KMS-11 (cell line): ENCODE measurements at regions not wholly inside any gene's neighbourhood (a gene's known extent, or its start where the extent isn't known, plus 50 kb on each side); places are given as distances from the start of the nearest gene placed in this dataset.
A peak's percentile ranks its signal among the peaks of the same experiment; 100 is the strongest.

ENCODE experiments used
- H2AFZ ChIP-seq: fragments of 200-600 bp; sonication (generic); 2 replicates; pipeline ENCODE4 v1.6.1; 2016; ENCODE audit warnings: antibody characterized with exemption, mixed run types, low read depth
- H3K27ac ChIP-seq: fragments of 200-600 bp; sonication (generic); 2 replicates; pipeline ENCODE4 v1.6.1; 2016; ENCODE audit warnings: mild to moderate bottlenecking, mixed run types
- H3K27me3 ChIP-seq: fragments of 200-600 bp; sonication (generic); 2 replicates; pipeline ENCODE4 v1.6.1; 2017; ENCODE audit warnings: mild to moderate bottlenecking, low read depth, mixed run types, moderate library complexity; ENCODE audit not compliant: insufficient read depth
- H3K36me3 ChIP-seq: fragments of 200-600 bp; sonication (generic); 2 replicates; pipeline ENCODE4 v1.6.1; 2017; ENCODE audit warnings: mild to moderate bottlenecking, mixed run types; ENCODE audit not compliant: insufficient read depth
- H3K4me1 ChIP-seq: fragments of 200-600 bp; sonication (generic); 2 replicates; pipeline ENCODE4 v1.6.1; 2016; ENCODE audit warnings: mild to moderate bottlenecking, low read depth, mixed run types; ENCODE audit not compliant: poor library complexity, severe bottlenecking
- H3K4me2 ChIP-seq: fragments of 200-600 bp; sonication (generic); 2 replicates; pipeline ENCODE4 v1.7.0; 2016; ENCODE audit warnings: mild to moderate bottlenecking, mixed run types
- H3K4me3 ChIP-seq: fragments of 200-600 bp; sonication (generic); IDR thresholded peaks from 2 replicates; pipeline ENCODE4 v1.6.1; 2017; ENCODE audit warnings: low read depth, low read length, mixed read lengths; ENCODE audit not compliant: insufficient read depth
- H3K79me2 ChIP-seq: fragments of 200-600 bp; sonication (generic); 2 replicates; pipeline ENCODE4 v1.6.1; 2016; ENCODE audit warnings: low read depth, mixed run types; ENCODE audit not compliant: insufficient read depth
- H3K9ac ChIP-seq: fragments of 200-600 bp; sonication (generic); 2 replicates; pipeline ENCODE4 v1.6.1; 2016; ENCODE audit warnings: mild to moderate bottlenecking, mixed run types
- H4K20me1 ChIP-seq: fragments of 200-600 bp; sonication (generic); 2 replicates; pipeline ENCODE4 v1.6.1; 2016; ENCODE audit warnings: mild to moderate bottlenecking, mixed run types; ENCODE audit not compliant: insufficient read depth
- TF ChIP-seq, protein P1 (sequence below): fragments of 200-600 bp; sonication (generic); conservative IDR thresholded peaks from 2 replicates; pipeline ENCODE4 v1.6.1; 2017; ENCODE audit warnings: low read depth, mild to moderate bottlenecking, antibody characterized with exemption, low read length, moderate library complexity, mixed read lengths

DNA sequence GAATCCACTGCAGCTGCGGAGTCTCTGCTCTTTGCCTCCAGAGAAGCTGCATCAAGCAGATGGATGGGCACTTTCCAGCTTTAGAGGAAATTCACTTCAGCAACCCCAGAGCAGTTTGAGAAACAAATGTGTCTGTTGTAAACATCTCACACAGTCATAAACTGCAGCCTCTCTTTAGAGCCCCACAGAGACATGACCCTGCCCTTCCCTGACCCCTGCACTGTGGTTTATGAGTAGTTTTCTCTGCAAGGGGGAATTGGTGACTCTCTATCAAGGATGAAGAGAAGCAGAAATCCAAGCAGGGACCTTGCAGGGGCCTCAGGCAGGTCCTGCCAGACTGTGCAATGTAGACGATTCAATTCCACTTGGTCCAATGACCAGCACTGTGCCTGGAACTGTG is 160.2 kb downstream of the SH2D4B start:
- Histone ChIP-seq H3K4me2 (no peak overlapping the region), H3K4me3 (no peak overlapping the region), H3K27ac (no peak overlapping the region), H3K27me3 (no peaks in the 10 kb centered on the region), H2AFZ (no peak overlapping the region), H3K9ac (no peak overlapping the region), H4K20me1 (no peaks in the 10 kb centered on the region), H3K36me3 (no peaks in the 10 kb centered on the region), H3K4me1 (no peaks in the 10 kb centered on the region), H3K79me2 (no peaks in the 10 kb centered on the region)
- TF ChIP-seq, protein P1, sequence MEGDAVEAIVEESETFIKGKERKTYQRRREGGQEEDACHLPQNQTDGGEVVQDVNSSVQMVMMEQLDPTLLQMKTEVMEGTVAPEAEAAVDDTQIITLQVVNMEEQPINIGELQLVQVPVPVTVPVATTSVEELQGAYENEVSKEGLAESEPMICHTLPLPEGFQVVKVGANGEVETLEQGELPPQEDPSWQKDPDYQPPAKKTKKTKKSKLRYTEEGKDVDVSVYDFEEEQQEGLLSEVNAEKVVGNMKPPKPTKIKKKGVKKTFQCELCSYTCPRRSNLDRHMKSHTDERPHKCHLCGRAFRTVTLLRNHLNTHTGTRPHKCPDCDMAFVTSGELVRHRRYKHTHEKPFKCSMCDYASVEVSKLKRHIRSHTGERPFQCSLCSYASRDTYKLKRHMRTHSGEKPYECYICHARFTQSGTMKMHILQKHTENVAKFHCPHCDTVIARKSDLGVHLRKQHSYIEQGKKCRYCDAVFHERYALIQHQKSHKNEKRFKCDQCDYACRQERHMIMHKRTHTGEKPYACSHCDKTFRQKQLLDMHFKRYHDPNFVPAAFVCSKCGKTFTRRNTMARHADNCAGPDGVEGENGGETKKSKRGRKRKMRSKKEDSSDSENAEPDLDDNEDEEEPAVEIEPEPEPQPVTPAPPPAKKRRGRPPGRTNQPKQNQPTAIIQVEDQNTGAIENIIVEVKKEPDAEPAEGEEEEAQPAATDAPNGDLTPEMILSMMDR = no peak

DNA sequence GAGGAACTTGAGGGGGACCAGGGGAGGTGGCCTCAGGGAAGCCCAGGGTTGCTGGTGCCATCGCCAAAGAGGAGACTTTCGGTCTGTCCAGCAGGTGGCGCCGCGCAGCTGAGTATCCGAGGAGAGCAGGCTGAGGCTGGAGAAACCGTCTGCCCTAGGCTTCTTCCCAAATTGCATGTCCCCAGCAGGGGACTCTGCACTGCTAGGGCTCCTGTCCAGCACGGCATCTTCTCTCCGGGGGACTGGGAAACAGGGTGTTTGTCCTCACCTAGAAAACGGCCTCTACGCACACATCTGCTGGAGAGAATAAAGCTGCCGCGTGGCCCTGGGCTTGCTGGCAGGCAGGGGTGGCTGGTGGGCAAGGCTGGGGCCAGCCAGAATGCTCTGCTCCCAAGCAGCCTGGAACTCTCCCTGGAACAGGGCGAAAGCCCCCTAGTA is 161.9 kb downstream of the SH2D4B start:
- no peaks in the 10 kb centered on the region for H3K27me3 ChIP-seq
- TF ChIP-seq, protein P1 = peak; percentile 87
- no peaks in the 10 kb centered on the region for H4K20me1 ChIP-seq
- no peaks in the 10 kb centered on the region for H3K4me1 ChIP-seq
- no peak overlapping the region for H3K9ac ChIP-seq
- no peak overlapping the region for H3K4me3 ChIP-seq
- H3K4me2 ChIP-seq = no peak overlapping the region
- no peak overlapping the region for H3K27ac ChIP-seq
- H3K79me2 ChIP-seq = no peaks in the 10 kb centered on the region
- peak overlapping the region; percentile 47 for H2AFZ ChIP-seq
- no peaks in the 10 kb centered on the region for H3K36me3 ChIP-seq

DNA sequence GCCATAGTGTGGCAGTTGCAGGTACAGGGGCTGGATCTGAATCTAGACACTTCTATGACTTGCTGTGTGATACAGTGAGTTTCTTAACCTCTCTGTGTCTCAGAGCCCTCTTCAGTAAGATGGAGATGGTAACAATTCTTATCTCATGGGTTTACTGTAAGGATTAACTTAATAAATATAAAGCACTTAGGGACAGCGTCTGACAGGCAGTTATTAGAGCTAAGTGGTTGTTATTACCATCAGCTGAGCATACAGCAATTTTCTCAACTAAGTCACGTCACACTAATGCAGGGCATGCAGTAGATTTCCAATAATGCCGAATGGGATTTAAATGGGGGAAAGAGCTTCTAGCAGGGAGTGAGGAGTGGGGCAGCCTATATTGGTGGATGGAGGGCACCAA is 162.6 kb downstream of the SH2D4B start:
- no peaks in the 10 kb centered on the region for H3K36me3 ChIP-seq
- no peaks in the 10 kb centered on the region for H3K27me3 ChIP-seq
- no peaks in the 10 kb centered on the region for H4K20me1 ChIP-seq
- H2AFZ ChIP-seq = no peak overlapping the region
- no peaks in the 10 kb centered on the region for H3K79me2 ChIP-seq
- no peak overlapping the region for H3K4me2 ChIP-seq
- no peak overlapping the region for H3K9ac ChIP-seq
- H3K27ac ChIP-seq = no peak overlapping the region
- TF ChIP-seq, protein P1 = no peak
- H3K4me1 ChIP-seq = no peaks in the 10 kb centered on the region
- H3K4me3 ChIP-seq = no peak overlapping the region

DNA sequence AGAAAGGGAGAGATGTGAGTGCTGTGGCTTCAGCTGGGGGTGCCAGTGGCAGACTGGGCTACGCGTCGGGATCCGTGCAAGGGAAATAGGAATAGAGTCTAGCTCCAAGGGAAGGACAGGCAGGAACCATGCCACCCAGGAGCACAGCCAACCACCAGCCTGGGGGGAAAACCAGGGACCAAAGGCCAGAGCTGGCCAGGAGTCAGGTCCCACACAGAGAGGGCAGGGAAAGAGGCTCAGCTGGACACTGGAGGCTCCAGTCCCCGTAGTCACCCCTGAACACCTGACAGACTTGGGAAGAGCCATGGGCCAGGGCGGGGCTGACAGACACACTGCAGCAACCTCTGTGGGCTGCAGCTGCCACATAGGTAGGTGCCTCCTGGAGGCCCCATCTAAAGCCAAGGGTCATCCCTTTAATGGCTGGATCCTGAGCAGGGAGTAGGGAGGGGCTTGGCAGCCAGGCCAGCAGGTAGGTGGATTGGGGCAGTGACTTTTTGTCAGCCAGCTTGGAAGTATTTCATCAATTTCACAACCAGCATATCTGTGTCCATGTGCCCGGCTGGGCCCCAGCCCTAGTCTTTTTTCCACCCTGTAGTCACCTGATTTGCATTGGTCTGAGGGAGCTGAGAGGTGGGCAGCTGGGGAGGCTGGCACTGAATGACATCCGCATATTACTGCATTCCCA is 163.2 kb downstream of the SH2D4B start:
- H3K4me1 ChIP-seq = no peaks in the 10 kb centered on the region
- H3K4me3 ChIP-seq = no peak overlapping the region
- no peak overlapping the region for H3K27ac ChIP-seq
- H2AFZ ChIP-seq = no peak overlapping the region
- TF ChIP-seq, protein P1 = no peak
- no peaks in the 10 kb centered on the region for H3K27me3 ChIP-seq
- no peaks in the 10 kb centered on the region for H3K36me3 ChIP-seq
- H3K4me2 ChIP-seq = no peak overlapping the region
- no peaks in the 10 kb centered on the region for H4K20me1 ChIP-seq
- H3K79me2 ChIP-seq = no peaks in the 10 kb centered on the region
- no peak overlapping the region for H3K9ac ChIP-seq
